Stimulated activated CD8-positive, alpha-beta memory T cell treated with anti-CD3 and anti-CD28 coated beads, Interleukin-4, amount 100 ng/mL, for 4 hours (primary cell): ENCODE measurements at regions not wholly inside any gene's neighbourhood (a gene's known extent, or its start where the extent isn't known, plus 50 kb on each side); places are given as distances from the start of the nearest gene placed in this dataset.

Experiments
- DNase-seq, 2 donors: peaks; one replicate each; pipeline ENCODE4 v3.0.0-alpha.2; 2020; ENCODE audit warnings: low read depth in 2 of 2, low spot score in 1 of 2

- no peak for DNase-seq
These were observed 347.2 kb upstream of the WWC1 start for GRCh38 chr5:167944121-167944852.

DNA sequence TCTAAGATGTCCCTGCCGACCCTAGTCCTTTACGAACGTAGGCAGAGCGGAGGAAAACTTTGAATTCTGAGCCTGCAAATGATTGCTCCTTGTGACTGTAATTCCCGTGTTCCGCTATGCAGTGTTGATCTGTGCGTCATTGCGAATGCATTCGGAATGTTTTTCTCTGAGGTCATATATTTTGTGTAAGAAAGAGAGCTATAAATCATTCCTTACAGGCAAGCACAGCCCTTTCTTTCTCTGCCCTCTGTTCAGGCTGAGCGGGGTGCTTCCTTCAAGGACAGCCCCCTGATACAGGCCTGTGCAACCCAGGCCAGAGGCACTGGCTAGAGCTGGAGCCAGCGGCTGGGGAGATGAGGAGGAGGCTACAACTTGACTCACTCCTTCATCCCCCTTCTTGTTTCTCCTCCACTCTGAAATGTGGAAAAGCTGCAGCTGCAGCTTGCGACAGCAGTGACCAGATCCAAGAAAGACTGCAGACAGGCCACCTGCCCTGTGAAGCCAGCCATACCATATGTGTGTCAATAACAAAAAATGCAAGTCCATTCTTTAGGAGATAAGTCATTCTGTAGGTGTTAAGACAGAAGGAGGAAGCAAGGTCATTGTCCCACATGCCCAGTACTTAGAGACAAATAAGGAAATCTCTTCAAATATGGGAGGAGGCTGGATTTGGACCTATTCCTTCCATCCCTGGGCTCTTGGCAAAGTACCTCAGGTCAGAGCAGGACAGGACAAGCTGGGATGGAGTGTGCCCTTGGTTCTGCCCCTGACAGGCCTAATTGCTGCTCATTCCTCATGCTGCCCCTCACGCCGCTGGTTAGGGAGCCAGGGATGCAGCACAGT, 345.7 kb upstream of the WWC1 start:
- no peak for DNase-seq

DNA sequence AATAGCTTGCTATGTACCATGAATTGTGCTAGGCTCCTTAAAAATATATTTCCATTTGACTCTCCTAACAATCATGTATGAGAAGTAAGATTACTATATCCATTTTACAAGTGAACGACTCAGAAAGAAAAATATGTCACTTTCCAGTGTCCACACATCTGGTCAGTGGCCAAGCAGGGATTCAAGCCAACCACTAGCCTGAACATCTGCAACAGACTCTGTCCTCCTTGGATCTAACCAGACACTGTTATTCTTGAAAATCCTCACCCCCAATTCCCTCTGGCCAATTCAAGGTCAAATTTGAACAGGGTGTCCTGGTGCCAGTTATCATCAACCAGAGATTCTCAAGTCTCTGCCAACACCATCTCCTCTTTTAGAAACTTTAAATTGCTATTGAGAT, 344.1 kb upstream of the WWC1 start:
- no peak for DNase-seq

DNA sequence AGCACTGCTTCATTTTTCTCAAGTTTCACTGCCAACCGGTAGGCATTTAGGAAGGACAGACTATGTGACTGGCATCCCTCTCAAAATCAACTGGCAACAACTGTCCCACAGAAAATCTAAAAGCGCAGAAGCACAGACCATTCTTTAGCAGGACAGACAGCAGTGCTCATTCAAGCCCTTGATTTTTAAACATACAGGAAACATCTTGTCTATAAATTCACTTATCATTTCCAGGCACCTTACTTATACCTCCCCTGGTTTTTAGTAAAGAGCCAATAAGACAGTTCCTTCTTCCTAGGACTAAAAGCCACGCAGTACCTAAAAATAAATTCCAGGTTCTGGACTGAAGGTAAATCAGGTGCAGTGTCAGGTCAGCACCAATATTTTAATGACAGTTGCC, 343.2 kb upstream of the WWC1 start:
- no peak for DNase-seq

GRCh38 chr5:167949435-167949834, 342.0 kb upstream of the WWC1 start:
- DNase-seq, result no peak

DNA sequence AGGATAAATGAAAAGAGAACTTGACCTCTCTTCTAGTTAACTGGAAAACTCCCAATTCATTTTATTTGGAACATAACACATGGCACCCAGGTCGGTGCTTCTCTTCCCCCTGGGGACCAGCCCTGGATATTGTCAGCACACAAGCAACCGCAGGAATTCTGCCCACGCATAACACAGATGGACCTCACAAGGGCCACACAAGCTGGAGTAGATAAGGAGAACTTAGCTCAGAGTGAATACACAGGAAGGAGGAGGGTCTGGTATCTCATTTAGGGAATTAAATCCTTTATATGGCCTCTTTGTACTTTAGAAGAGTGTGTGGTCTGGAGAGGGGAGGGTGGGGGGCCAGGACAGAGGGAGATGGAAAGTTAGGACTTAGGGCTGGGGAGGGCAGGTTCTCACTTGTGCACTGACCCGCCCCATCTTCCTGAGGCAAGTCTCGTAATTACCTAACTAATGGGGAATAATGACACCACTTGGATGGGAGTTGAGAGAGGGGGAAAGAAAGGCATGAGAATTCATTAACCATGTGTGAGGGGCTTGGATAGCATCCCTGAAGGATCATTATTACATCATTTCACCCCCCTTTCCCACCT, 341.2 kb upstream of the WWC1 start:
- DNase-seq, result no peak

GRCh38 chr5:167951116-167951515, 340.3 kb upstream of the WWC1 start:
- no peak for DNase-seq

DNA sequence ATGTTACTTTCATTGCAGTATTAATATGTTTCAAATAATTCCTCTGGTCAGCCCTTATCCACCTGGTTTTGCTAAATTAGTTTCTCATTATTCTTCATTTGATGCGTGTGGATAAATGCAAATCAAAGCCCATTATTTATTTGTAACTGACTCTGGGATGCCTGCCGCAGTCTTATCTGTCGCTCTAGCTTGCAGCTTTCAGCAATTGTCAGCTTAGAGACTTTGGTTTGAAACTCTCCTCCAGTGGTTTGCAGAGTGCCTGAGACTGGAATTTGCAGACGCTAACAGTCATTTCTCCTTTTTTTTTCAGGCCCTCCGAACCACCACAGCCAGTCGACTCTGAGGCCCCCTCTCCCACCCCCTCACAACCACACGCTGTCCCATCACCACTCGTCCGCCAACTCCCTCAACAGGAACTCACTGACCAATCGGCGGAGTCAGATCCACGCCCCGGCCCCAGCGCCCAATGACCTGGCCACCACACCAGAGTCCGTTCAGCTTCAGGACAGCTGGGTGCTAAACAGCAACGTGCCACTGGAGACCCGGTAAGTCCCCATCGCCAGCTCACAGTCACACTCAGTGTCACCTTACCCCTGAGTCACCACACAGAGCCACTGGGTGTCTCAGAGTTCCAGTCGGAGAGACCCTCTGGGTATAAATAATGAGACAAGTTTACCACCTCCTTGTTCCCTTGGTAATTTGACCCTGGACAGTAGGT, 339.0 kb upstream of the WWC1 start:
- DNase-seq, result no peak

DNA sequence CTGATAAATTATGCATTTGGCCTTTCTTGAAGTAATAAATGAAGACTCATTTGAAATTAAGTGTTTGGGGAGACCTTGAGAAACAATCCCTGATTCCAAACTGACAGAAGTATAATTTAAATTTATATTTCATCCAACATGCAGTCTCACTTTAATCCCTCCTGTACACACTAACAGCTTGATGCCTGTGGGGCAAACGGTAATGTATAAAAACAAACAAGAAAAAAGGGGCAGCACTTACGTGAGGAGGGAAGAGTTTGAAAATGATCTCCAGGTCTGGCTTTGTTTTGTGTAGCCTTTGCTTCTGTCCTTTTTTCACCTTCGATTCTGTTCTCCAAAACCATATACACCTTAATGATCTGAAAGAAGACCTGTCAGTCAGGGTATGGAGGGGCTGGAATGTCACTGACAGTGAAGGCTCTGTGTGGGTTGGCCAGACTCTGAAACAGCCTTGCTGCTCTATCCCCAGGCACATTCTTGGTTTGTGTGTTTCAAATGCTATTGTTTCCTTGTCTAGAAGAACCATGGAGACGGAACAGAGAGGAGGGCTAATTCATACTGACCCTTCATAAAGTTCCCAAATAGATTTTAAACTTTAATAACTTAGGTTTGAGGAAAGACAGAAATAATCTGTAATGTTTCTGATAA, 338.2 kb upstream of the WWC1 start:
- DNase-seq, result no peak

GRCh38 chr5:167961731-167962130, 329.7 kb upstream of the WWC1 start:
- DNase-seq, result no peak

DNA sequence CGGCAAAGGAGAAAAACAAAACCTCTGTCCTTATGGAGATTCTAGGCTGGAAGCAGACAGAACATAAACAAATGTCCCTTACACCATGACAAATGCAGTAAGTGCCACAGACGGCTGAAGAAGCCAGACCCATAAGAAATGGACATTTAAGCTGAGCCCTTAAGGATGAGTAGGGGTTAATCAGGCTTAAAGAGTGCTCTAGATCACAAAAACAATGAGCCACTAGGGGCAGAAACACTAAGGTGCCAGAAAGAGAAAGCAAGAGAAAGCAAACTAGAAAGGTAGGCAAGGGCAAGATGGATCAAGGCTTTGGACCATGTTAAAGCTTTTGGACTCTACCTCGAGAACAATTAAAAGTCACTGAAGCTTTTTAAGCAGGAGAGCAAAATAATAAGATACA, 326.9 kb upstream of the WWC1 start:
- no peak for DNase-seq

- DNase-seq, result no peak
These were observed 325.7 kb upstream of the WWC1 start for GRCh38 chr5:167965710-167966109.

- DNase-seq, result no peak
These were observed 324.5 kb upstream of the WWC1 start for GRCh38 chr5:167966979-167967378.

DNA sequence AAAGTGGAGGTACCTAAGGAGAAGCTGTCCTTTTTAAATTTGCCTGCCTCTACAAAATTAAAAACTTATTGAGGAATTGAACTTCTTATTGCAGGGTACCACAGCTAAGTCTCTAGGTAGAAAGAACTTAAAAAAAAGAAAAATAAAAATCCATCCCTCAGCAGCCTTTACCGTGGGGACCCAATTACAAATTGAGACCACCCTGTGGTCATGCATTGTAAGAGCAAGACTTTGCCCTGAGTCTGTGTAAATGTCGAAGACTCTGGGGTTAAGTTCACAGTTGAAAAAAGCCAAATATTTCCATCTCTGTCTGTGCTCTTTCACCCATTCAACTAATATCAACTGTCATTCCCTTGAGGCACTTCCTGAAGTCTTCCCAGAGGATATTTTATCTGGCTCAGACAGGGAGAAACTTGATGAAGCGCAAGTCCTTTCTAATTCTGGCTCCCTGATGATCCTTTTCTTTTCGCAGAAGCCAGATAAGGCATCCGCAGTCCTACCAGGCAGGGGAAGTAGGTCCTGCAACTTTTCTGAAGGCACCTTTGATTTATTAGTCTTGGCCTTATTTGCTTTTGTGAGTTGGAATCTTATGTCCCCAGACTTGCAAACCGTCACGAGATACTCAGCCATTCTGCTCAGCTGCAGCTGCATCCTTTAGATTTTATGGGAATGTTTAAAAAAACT, 323.8 kb upstream of the WWC1 start:
- DNase-seq, result no peak

GRCh38 chr5:167968837-167969236, 322.6 kb upstream of the WWC1 start:
- no peak for DNase-seq

GRCh38 chr5:167969998-167970397, 321.4 kb upstream of the WWC1 start:
- DNase-seq, result no peak

DNA sequence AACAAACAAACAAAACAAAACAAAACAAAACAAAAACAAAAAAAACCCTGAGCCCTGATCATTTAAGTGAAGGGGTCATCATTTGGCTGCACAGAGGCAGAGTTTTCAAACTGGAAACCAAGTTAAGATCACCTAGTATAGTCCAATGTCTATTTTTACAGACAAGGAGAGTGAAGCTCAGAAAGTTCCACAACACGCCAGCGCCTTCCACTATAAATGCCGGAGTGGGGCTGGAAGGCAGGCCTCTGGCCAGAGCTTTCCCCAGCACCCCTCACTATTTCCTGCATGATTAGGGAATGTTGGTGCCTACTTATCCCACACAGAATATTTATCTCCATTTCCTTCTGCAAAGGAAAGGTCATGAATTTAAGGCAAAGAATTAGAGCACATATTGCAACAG, 319.7 kb upstream of the WWC1 start:
- DNase-seq, result no peak

GRCh38 chr5:167973126-167973525, 318.3 kb upstream of the WWC1 start:
- no peak for DNase-seq

DNA sequence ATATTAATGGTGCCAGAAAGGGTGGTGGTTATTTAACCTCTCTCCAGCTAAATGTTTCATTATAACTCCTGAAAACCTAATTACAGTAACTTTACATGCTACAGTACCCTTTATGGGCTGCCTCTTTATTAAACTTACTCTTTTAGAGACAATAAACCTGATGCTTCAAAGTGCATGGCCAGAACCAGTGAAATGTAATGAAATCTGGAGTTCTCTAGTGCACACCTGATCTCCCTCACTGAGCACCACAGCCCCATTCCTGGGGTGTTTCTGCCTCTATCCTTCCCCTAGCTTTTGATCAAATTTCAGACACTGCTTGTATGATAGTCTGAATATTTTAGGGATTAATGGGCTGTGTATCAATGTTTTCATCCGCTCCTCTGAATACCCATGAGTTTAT, 306.5 kb upstream of the WWC1 start:
- DNase-seq, result no peak

GRCh38 chr5:167985373-167985772, 306.1 kb upstream of the WWC1 start:
- DNase-seq, result no peak
